Activated T-helper 2 cell treated with anti-CD3 and anti-CD28 coated beads, Interferon-gamma antibody, Interleukin-2, Interleukin-4, amounts not matched to agents 10 μg/mL and 5 μg/mL and 100 μg/mL, durations not matched to agents 14 hours and 24 hours and 36 hours (primary cell): ENCODE measurements at regions not wholly inside any gene's neighbourhood (a gene's known extent, or its start where the extent isn't known, plus 50 kb on each side); places are given as distances from the start of the nearest gene placed in this dataset.

Experiments used
- DNase-seq: peaks from one replicate; pipeline ENCODE4 v3.0.0; 2021; ENCODE audit warnings: low spot score
- H3K27ac Mint-ChIP-seq: one replicate; pipeline ENCODE4 v1.8.0; 2021; ENCODE audit warnings: mixed read lengths
- H3K27me3 Mint-ChIP-seq: one replicate; pipeline ENCODE4 v1.8.0; 2021; ENCODE audit warnings: low read depth, mixed read lengths
- H3K36me3 Mint-ChIP-seq: one replicate; pipeline ENCODE4 v1.8.0; 2021; ENCODE audit warnings: low read depth, mixed read lengths
- H3K4me1 Mint-ChIP-seq: one replicate; pipeline ENCODE4 v1.8.0; 2021; ENCODE audit warnings: low read depth, mixed read lengths
- H3K4me3 Mint-ChIP-seq: one replicate; pipeline ENCODE4 v1.8.0; 2021; ENCODE audit warnings: low read depth, mild to moderate bottlenecking, moderate library complexity, mixed read lengths
- H3K9me3 Mint-ChIP-seq: one replicate; pipeline ENCODE4 v1.8.0; 2021; ENCODE audit warnings: mixed read lengths
- intact Hi-C: fragments of 100-400 bp; cut with micrococcal nuclease; formaldehyde crosslinking; loops from one replicate; pipeline ENCODE4 v1.15.1; 2023

GRCh38 chr9:105828171-105828570, 133.8 kb downstream of the TMEM38B start:
- Mint-ChIP-seq H3K36me3 (no peaks in the 10 kb centered on the region), H3K4me3 (no peak overlapping the region), H3K4me1 (no peaks in the 10 kb centered on the region), H3K27ac (no peak overlapping the region), H3K9me3 (no peaks in the 10 kb centered on the region), H3K27me3 (no peaks in the 10 kb centered on the region)
- DNase-seq: no peak
- intact Hi-C loops: no loop called here

DNA sequence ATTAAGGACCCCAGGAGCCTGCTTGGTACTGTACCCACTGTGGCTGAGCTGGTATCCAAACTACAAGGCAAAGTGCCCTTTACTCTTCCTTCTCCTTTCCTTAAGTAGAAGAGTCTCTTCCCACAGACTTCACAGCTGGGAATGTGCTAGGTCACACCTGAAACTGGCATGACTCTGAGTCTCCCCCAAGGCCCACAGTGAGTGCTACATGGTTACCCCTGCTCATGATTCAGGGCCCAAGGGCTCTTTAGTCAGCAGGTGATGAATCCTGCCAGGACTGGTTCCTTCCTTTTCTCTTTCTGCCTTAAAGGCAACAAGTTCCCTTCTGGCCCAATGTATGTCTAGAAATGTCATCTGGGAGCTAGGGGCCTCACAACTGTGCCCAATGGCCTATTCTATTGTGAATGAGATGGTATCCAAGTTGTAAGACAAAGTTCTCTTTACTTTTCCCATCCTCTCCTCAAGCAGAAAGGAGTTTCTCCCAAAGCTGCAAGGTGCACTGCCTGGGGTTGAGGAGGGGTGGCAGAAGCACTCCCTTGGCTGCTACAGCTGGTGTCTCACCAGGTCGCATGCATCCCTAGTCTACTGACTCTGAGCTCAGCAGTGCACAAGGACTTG, 134.4 kb downstream of the TMEM38B start:
- intact Hi-C loops: no loop called here
- H3K27ac Mint-ChIP-seq: no peak overlapping the region
- no peaks in the 10 kb centered on the region for H3K27me3 Mint-ChIP-seq
- no peak for DNase-seq
- no peak overlapping the region for H3K4me3 Mint-ChIP-seq
- no peaks in the 10 kb centered on the region for H3K9me3 Mint-ChIP-seq
- H3K4me1 Mint-ChIP-seq: no peaks in the 10 kb centered on the region
- H3K36me3 Mint-ChIP-seq: no peaks in the 10 kb centered on the region

DNA sequence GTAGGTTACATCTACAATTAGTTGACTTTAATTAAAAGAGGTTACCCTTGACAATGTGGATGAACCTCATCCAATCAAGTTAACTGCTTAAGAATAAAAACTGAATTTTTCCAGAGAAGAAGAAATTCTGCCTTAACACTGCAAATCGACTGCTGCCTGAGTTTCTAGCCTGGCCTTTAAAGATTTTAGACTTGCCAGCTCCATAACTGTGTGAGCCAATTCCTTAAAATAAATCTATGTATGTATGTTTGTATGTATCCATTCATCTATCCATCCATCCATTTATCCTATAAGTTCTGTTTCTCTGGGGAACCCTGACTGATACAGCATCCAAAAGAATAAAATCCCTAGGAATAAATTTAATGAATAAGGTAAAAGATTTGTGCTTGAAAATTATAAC, 136.1 kb downstream of the TMEM38B start:
- no peak for DNase-seq
- H3K9me3 Mint-ChIP-seq: no peaks in the 10 kb centered on the region
- intact Hi-C loops: no loop called here
- no peak overlapping the region for H3K27ac Mint-ChIP-seq
- no peak overlapping the region for H3K4me3 Mint-ChIP-seq
- no peaks in the 10 kb centered on the region for H3K27me3 Mint-ChIP-seq
- H3K4me1 Mint-ChIP-seq: no peaks in the 10 kb centered on the region
- no peaks in the 10 kb centered on the region for H3K36me3 Mint-ChIP-seq

DNA sequence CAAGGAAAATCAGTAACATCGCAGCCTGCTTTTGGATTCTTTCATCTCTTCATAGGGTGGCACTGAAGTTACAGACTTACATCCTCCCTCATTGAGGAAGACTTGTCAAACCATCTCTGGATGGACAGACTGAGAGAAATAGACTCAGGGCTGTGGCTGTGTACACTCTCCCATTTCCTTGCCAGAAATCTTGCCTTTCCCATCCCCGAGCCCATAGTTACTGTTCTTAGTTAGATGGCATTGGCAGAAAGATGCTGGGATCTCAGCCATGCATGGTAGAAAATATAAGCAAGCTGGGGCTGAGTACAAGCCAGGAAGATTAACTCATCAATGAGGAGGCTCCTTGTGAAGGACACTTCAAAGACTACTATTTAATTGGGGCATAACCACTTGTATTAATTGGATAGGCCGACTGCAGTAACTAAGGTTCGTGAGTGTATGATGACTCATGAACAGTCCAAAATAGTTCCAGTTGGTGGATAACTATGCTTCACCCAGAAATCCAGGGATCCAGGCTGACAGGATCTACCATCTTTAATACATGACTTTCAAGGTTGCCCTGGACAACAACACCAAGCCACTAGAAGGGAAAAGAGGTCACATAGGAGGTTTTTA, 137.9 kb downstream of the TMEM38B start:
- Mint-ChIP-seq H3K27me3 (no peaks in the 10 kb centered on the region), H3K9me3 (no peaks in the 10 kb centered on the region), H3K27ac (no peak overlapping the region), H3K36me3 (no peaks in the 10 kb centered on the region), H3K4me1 (no peaks in the 10 kb centered on the region), H3K4me3 (no peak overlapping the region)
- no peak for DNase-seq
- intact Hi-C loops: no loop called here

GRCh38 chr9:105833271-105833975, 139.1 kb downstream of the TMEM38B start:
- Mint-ChIP-seq H3K4me1 (no peaks in the 10 kb centered on the region), H3K4me3 (no peak overlapping the region), H3K36me3 (no peaks in the 10 kb centered on the region), H3K27me3 (no peaks in the 10 kb centered on the region), H3K9me3 (no peaks in the 10 kb centered on the region), H3K27ac (no peak overlapping the region)
- DNase-seq: no peak
- intact Hi-C loops: no loop called here

GRCh38 chr9:105834404-105834803, 140.1 kb downstream of the TMEM38B start:
- Mint-ChIP-seq H3K27ac (no peak overlapping the region), H3K36me3 (no peaks in the 10 kb centered on the region), H3K4me3 (no peak overlapping the region), H3K9me3 (no peaks in the 10 kb centered on the region), H3K4me1 (no peaks in the 10 kb centered on the region), H3K27me3 (no peaks in the 10 kb centered on the region)
- no peak for DNase-seq
- intact Hi-C loops: no loop called here

DNA sequence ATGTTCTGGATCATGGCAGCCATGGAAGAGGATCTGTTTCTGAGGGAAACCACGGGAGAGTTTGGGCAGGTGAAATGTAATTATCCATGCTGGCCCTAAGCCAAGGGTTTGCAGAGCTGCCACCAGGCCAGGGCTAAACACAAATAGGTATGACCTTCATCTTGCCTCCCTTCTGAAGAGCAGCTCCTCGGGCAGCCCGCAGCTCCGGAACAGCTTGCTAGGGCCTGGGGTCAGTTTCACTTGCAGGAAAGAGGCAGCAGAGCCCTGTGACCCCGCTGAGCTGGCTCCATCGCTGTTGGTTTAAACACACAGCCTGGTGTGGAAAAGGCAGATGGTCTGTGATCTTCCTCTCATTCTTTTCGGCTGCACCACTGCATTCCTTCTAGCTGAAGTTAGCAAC, 141.4 kb downstream of the TMEM38B start:
- Mint-ChIP-seq H3K4me1 (no peaks in the 10 kb centered on the region), H3K36me3 (no peaks in the 10 kb centered on the region), H3K27ac (no peak overlapping the region), H3K9me3 (no peaks in the 10 kb centered on the region), H3K4me3 (no peak overlapping the region), H3K27me3 (no peaks in the 10 kb centered on the region)
- DNase-seq: no peak
- intact Hi-C loops: no loop called here

DNA sequence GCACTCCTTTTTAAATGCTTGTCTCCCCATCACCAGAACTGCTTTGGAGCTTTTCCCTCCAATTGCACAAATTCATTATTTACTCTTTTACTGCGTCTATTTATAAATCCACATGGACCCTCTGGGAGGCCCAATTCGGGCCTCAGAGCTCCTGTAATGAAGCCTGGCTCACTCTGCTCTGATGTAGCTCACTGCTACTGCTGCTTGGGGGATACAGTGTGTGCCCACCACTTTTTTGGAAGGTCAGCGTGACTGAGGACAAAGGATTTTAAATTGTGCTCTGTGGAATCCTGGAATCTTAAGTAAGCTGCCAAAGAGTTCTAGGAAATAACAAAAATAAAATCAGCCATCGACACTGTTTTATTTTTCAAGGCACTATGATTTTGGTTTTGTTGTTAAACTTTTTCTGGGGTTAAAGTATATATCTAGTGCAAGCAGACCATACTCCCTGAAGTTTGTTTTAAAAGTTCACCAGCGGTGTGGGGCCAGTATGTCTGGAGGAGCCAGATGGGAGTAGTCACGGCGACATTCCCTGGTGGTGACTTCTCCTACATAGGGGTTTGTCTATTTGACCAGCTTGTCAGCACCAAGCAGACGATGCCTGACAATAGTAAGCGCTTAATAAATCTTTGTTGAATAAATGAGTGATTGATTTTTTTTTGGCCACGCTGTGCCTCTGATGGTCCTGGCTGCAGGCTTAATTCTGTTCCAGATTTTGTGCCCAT, 142.8 kb downstream of the TMEM38B start:
- intact Hi-C loops: no loop called here
- Mint-ChIP-seq H3K4me3 (no peak overlapping the region), H3K27me3 (peaks cover 2% of the 10 kb centered on the region), H3K36me3 (no peaks in the 10 kb centered on the region), H3K4me1 (no peaks in the 10 kb centered on the region), H3K9me3 (no peaks in the 10 kb centered on the region), H3K27ac (no peak overlapping the region)
- no peak for DNase-seq

GRCh38 chr9:105841562-105841961, 147.2 kb downstream of the TMEM38B start:
- no peaks in the 10 kb centered on the region for H3K36me3 Mint-ChIP-seq
- DNase-seq: no peak
- H3K9me3 Mint-ChIP-seq: no peaks in the 10 kb centered on the region
- H3K4me3 Mint-ChIP-seq: no peak overlapping the region
- H3K4me1 Mint-ChIP-seq: no peaks in the 10 kb centered on the region
- intact Hi-C loops: loop anchor here (5.0 kb wide), 1 partner anchor 1331 kb away; no protein-coding TSS in a partner anchor
- no peak overlapping the region for H3K27ac Mint-ChIP-seq
- peaks cover 2% of the 10 kb centered on the region for H3K27me3 Mint-ChIP-seq

DNA sequence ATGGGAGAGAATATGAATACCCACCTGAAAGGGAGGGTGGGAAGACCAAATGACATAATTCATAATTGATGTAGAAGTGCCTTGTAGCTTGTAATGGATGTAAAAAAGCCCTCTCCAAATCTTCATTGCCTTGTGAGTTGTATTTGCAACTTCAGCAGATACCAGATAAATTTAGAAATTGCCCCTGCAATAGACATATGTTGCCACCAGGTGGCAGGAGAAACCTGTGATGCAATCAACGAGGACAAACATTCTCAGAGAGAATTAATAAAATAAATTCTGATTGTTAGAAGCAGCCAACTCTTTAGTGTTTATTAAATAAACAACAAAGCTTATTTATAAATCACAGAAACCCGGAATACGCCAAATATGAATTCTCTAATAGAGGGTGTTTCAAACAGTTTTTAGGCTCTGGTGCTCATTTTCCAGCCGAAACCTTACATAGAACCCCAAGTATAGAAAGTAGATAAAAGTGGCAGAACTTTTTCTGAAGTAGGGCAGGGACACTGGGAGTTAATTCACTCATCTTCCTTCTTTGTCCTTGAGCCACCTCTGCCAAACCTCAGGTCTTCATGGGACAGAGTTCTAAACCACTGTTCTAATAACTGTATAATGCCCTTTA, 147.8 kb downstream of the TMEM38B start:
- Mint-ChIP-seq H3K27me3 (peaks cover 2% of the 10 kb centered on the region), H3K4me1 (no peaks in the 10 kb centered on the region), H3K27ac (no peak overlapping the region), H3K4me3 (no peak overlapping the region), H3K36me3 (no peaks in the 10 kb centered on the region), H3K9me3 (no peaks in the 10 kb centered on the region)
- intact Hi-C loops: loop anchor here (1.0 to 5.0 kb wide), 2 partner anchors 39 to 1330 kb away; no protein-coding TSS in a partner anchor
- DNase-seq: no peak

DNA sequence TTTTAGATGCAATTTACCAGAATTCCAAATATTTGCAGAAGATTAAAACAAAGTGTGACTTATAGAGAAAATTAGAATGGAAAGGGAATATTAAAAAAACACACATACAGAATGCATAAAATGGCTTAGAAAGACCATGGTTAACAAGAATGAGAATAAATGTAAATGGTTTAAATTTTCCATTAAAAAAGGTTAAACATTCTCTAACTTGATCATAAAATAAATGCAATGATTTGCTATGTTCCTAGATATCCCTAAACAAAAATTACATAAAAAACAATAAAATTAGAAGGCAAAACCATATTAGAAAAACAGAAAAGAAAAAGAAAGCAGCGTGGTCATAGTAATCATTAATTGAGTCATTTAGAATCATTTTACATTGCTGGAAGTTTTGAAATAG, 152.5 kb downstream of the TMEM38B start:
- Mint-ChIP-seq H3K36me3 (no peaks in the 10 kb centered on the region), H3K9me3 (no peaks in the 10 kb centered on the region), H3K4me1 (no peaks in the 10 kb centered on the region), H3K4me3 (no peak overlapping the region), H3K27ac (no peak overlapping the region), H3K27me3 (no peaks in the 10 kb centered on the region)
- intact Hi-C loops: no loop called here
- no peak for DNase-seq

- H3K4me3 Mint-ChIP-seq: no peak overlapping the region
- H3K27me3 Mint-ChIP-seq: peaks cover 4% of the 10 kb centered on the region
- no peaks in the 10 kb centered on the region for H3K9me3 Mint-ChIP-seq
- H3K27ac Mint-ChIP-seq: no peak overlapping the region
- no peaks in the 10 kb centered on the region for H3K36me3 Mint-ChIP-seq
- DNase-seq: no peak
- intact Hi-C loops: no loop called here
- H3K4me1 Mint-ChIP-seq: no peaks in the 10 kb centered on the region
Observed at GRCh38 chr9:105850852-105851500, 156.6 kb downstream of the TMEM38B start.
